HG02884 (cell line): ENCODE measurements at regions not wholly inside any gene's neighbourhood (a gene's known extent, or its start where the extent isn't known, plus 50 kb on each side); places are given as distances from the start of the nearest gene placed in this dataset.

ENCODE experiments used
- ATAC-seq: cut with Tn5 transposase; IDR thresholded peaks from one replicate; pipeline ENCODE4 v1.9.1; 2021; ENCODE audit warnings: mild to moderate bottlenecking, moderate library complexity; ENCODE audit not compliant: unreplicated experiment

DNA sequence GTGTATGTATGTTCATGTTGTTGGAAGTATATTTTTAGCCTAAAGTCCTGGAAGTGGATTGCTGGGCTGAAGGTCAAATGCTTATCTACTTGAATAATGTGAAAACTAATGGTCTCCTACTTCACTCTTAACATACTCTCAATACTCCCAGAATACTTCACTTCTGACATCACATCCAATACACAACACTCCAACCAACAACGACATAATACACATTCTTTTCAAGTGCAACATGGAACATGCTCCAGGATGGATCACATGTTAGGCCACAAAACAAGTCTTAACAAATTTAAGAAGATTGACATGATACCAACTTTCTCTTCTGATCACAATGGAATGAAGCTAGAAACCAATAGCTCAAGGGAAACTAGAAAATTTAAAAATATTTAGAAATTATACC lies 126.9 kb upstream of the ADCY1 start:
- no peak for ATAC-seq

DNA sequence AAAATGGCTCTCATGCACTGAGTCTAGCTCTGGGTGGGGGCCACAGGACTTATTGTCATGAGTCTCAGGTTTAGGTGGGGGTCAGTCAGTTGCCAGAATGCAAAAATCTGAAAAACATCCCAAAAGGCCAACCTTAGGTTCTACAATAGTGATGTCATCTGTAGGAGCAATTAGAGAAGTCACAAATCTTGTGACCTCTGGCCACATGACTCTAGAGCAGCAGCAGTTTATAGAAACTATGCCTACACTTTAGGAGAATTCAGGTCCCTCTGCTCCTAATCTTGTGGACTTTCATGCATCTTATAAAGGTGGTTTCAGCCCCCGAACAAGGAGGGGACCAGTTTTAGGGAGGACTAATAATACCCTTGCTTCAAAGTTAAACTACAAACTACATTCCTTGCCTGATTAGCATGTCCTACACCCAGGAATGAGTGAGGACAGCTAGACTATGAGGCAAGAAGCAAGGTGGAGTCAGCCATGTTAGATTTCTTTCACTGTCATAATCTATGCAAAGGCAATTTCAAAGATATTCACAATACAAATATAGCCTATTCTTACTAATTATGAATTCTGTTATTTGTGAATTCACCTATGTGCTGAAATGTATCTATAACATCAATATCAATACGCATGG lies 123.5 kb upstream of the ADCY1 start:
- no peak for ATAC-seq

- no peak for ATAC-seq
Measured at GRCh38 chr7:45451342-45452035, 122.7 kb upstream of the ADCY1 start.

- ATAC-seq = no peak
Measured at GRCh38 chr7:45454771-45455170, 119.4 kb upstream of the ADCY1 start.

DNA sequence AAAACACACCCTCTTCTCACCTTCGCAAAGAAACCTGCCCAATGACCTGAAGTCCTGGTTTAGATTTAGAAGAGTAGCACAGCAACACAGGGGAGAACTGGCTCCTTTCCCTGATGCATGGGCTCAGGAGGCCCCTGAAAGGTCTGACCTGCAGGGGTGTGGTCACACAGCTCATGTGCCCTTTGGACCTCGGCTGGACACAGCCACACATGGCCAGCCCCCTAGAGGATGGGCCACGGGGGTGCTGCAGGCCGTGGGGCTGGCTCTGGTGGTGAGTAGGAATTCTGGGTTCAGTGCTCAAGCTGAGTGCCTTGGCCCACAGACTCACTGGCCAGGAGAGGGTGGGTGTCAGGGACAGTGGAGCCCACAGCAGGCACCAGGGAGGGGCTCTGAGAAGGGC lies 118.5 kb upstream of the ADCY1 start:
- no peak for ATAC-seq

DNA sequence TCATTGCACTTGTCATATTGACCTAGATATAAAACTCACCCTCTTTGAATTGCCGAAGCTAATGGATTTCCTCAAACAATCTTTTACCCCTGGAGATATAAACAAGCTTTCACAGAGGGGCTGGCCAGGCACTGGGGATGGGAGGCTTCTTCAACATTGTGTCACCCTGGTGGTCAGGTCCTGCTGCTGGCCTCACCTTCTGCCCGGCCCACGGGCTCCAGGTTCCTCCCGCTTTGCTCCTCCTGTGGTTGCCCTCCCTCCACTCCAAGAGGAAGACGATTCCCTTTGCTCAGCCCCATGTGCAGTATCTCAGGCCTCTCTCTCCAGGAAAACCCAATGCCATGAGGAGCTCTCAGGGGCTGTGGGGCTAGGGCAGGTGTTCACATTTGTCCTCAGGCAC lies 118.1 kb upstream of the ADCY1 start:
- no peak for ATAC-seq

GRCh38 chr7:45456747-45457524 lies 117.2 kb upstream of the ADCY1 start:
- ATAC-seq = no peak

DNA sequence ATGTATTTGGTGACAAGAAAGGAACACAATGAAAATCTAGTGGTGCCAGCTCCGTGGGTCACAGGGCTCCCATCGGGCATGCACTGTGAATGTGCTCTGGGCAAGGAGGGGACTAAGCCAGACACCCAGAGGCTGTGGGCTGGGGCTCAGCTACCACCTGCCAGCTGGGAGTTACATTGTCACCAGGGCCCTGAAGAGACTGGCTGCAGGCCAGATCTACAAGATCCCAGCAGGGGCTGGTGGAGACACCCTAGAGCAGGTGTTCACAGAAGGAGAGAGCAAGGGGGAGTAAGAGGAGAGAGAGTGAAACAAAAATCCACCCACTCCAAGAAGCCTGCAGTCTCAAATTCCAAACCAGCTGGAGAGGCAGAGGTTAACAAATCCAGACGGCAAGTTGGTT lies 116.6 kb upstream of the ADCY1 start:
- no peak for ATAC-seq

- no peak for ATAC-seq
Measured at GRCh38 chr7:45459476-45459875, 114.7 kb upstream of the ADCY1 start.

DNA sequence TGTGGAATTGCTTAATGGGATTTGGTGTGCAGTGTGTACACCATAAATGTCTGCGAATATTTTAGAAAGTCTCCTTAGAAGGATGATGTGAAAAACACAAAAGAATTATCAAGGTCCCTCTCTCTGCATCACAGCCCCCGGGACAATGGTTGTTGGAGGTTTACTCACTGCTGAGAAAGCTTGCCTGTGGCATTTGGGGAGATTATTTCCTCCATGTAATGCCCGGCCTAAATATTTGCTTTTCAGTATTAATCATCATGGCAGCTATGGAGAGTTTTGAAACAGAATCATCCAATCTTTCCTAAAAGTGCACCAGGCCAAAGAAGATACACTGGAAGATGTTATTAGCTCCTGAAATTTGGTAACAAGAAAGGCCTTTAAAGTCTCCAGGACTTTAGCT lies 113.8 kb upstream of the ADCY1 start:
- ATAC-seq = no peak

GRCh38 chr7:45461026-45461425 lies 113.1 kb upstream of the ADCY1 start:
- no peak for ATAC-seq

DNA sequence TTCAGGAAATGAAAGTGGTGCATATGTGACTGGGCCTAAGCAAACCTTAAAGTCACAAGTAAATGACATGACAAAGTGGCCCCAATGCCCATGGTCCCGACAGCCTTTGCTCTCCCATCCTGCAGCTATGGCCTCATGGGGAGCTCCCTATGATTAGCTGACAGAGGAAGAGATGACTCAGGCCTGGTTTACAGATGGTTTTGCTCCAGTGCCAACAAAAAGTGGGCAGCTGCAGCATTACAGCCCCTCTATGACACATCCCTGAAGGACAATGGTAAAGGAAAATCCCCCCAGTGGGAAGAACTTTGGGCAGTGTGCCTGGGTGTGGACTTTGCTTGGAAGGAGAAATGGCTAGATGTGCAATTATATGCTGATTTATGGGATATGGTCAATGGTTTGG lies 105.1 kb upstream of the ADCY1 start:
- no peak for ATAC-seq

GRCh38 chr7:45470031-45470430 lies 104.1 kb upstream of the ADCY1 start:
- no peak for ATAC-seq

GRCh38 chr7:45479781-45480180 lies 94.4 kb upstream of the ADCY1 start:
- no peak for ATAC-seq

GRCh38 chr7:45482451-45482850 lies 91.7 kb upstream of the ADCY1 start:
- ATAC-seq = no peak

DNA sequence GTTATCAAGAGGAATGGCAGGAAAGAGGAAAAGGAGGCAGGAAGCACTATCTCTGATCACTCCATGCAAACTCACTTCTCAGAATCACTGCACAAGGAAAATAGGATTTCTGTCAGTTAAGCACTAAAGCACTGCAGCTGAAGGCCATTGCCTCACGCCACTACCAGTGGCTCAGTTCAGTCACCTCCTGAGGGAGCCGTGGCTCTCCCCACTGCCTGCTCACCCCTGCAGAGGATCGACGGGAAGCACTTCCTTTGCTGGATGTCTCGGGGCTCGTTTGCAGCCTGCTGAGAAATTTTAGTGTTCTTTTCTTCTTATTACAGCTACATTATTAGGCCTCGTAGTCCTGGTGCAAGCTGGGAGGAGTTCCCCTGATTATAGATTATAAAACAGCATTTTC lies 90.1 kb upstream of the ADCY1 start:
- no peak for ATAC-seq

GRCh38 chr7:45486575-45486974 lies 87.6 kb upstream of the ADCY1 start:
- no peak for ATAC-seq

DNA sequence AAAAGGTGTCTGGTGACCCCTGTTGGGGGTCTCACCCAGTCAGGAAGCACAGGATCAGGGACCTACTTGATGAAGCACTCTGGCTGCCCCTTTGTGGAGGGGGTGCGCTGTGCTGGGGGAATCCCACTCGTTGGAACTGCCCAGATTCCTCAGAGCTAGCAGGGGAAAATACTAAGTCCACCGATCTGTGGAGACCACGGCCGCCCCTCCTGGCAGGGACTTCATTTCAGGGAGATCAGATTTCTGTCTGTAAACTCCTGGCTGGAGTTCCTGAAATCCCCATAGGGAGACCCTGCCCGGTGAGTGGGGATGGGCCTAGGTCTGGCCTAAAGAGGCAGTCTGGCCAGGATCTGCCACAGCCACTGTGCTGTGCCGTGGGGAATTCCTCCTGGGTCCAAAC lies 79.3 kb upstream of the ADCY1 start:
- no peak for ATAC-seq

- no peak for ATAC-seq
Measured at GRCh38 chr7:45495618-45496017, 78.5 kb upstream of the ADCY1 start.

DNA sequence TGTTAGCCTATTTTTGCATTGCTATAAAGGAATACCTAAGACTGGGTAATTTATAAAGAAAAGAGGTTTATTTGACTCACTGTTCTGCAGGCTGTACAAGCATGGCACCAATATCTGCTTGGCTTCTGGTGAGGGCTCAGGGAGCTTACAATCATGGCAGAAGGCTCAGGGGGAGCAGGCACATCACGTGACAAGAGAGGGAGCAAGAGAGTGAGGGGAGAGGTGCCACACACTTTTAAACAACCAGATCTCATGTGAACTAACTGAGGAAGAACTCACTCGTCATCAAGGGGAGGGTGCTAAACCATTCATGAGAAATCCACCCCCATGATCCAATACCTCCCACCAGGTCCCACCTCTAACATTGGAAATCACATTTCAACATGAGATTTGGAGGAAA lies 73.9 kb upstream of the ADCY1 start:
- no peak for ATAC-seq

- no peak for ATAC-seq
Measured at GRCh38 chr7:45501791-45502190, 72.4 kb upstream of the ADCY1 start.

- no peak for ATAC-seq
Measured at GRCh38 chr7:45506059-45506458, 68.1 kb upstream of the ADCY1 start.
